Spleen (tissue), 11 donors: ENCODE measurements at regions not wholly inside any gene's neighbourhood (a gene's known extent, or its start where the extent isn't known, plus 50 kb on each side); places are given as distances from the start of the nearest gene placed in this dataset.

ENCODE experiments used
- DNase-seq: peaks from one replicate; pipeline ENCODE4 v3.0.0-alpha.2; 2020
- H3K27ac ChIP-seq, 8 donors: fragments of 200-600 bp; sonication (generic) in 7 of 8; 1 replicate in 4 of 8; 2 replicates in 4 of 8; pipeline versions ENCODE4 v1.5.0 to v1.8.0; 2016 to 2021; ENCODE audit warnings: inconsistent platforms in 4 of 8, mild to moderate bottlenecking in 4 of 8, moderate library complexity in 1 of 8
- H3K27me3 ChIP-seq, 7 donors: fragments of 200-600 bp; sonication (generic) in 6 of 7; replicated peaks in 1 of 7; 1 replicate in 4 of 7; 2 replicates in 3 of 7; pipeline versions ENCODE4 v1.5.0 to v1.8.0; 2016 to 2021; ENCODE audit warnings: inconsistent platforms in 3 of 7, mild to moderate bottlenecking in 1 of 7
- H3K36me3 ChIP-seq, 6 donors: fragments of 200-600 bp; sonication (generic) in 5 of 6; 1 replicate in 4 of 6; 2 replicates in 2 of 6; pipeline versions ENCODE4 v1.5.0 to v1.8.0; 2016 to 2021; ENCODE audit warnings: inconsistent platforms in 2 of 6
- H3K4me1 ChIP-seq, 6 donors: fragments of 200-600 bp; sonication (generic) in 5 of 6; 1 replicate in 3 of 6; 2 replicates in 3 of 6; pipeline versions ENCODE4 v1.5.0 to v1.8.0; 2016 to 2021; ENCODE audit warnings: inconsistent platforms in 3 of 6
- H3K4me3 ChIP-seq, 8 donors: fragments of 200-600 bp; sonication (generic) in 7 of 8; 1 replicate in 4 of 8; 2 replicates in 4 of 8; pipeline versions ENCODE4 v1.5.0 to v1.8.0; 2016 to 2021; ENCODE audit warnings: inconsistent platforms in 4 of 8, mild to moderate bottlenecking in 4 of 8, moderate library complexity in 2 of 8
- H3K9me3 ChIP-seq, 8 donors: fragments of 200-600 bp; sonication (generic) in 7 of 8; 1 replicate in 4 of 8; 2 replicates in 4 of 8; pipeline versions ENCODE4 v1.5.0 to v1.8.0; 2016 to 2021; ENCODE audit warnings: inconsistent platforms in 4 of 8
- CTCF ChIP-seq, 11 experiments: fragments of 200-600 bp in 7 of 11; fragments of 450-650 bp in 4 of 11; sonication (generic) in 4 of 11; IDR thresholded peaks in 8 of 11; conservative IDR thresholded peaks in 3 of 11; 1 replicate in 7 of 11; 2 replicates in 4 of 11; pipeline versions ENCODE4 v1.4.0 to v1.8.0; 2016 to 2021; ENCODE audit warnings: antibody characterized with exemption in 11 of 11, inconsistent platforms in 4 of 11, mild to moderate bottlenecking in 1 of 11
- POLR2A ChIP-seq, 3 donors: fragments of 450-650 bp; IDR thresholded peaks; one replicate each; pipeline ENCODE4 v1.5.1; 2017; ENCODE audit warnings: antibody characterized with exemption in 3 of 3, mild to moderate bottlenecking in 1 of 3
- POLR2AphosphoS5 ChIP-seq, 3 donors: sonication (generic); formaldehyde crosslinking; IDR thresholded peaks; one replicate each; pipeline ENCODE4 v1.5.1; 2017; ENCODE audit warnings: antibody characterized with exemption in 3 of 3
- WGBS, 5 donors: extraction: QIAGEN DNeasy Blood & Tissue Kit in 3 of 5; methylation state at CpG; one replicate each; pipeline versions ENCODE4 v1.1.5 to v1.1.7; 2013 to 2018; 5-methylcytosine and 5-hydroxymethylcytosine counted together
- intact Hi-C: fragments of 100-400 bp; cut with DNase I; formaldehyde crosslinking; loops from one replicate; pipeline ENCODE4 v1.15.0; 2023; ENCODE audit warnings: low total_unique reads
- donor health status: healthy with polysubstance abuse.
- donor health status: DM: no; HTN: no; CAD: no; lungs with moderate emphysema.
- donor health status: DM: no; HTN: no; CAD: no.
- donor health status: Bipolar disorder and iron deficiency.
- donor health status: healthy.
- donor health status: DM: no; HTN: no; CAD: no.
- donor health status: DM: yes; HTN: yes; CAD: no.

- intact Hi-C loops = no loop called here
These were observed 73.5 kb upstream of the DYNAP start for GRCh38 chr18:54517521-54517920.

GRCh38 chr18:54521846-54522245 lies 69.2 kb upstream of the DYNAP start:
- intact Hi-C loops = no loop called here
- no peak for TF ChIP-seq POLR2AphosphoS5 (IDR thresholded peaks at IDR 0.05)
- TF ChIP-seq POLR2A (IDR thresholded peaks at IDR 0.05) = no peak
- TF ChIP-seq CTCF (IDR thresholded peaks at IDR 0.05 in 8 of 11, conservative IDR thresholded peaks at IDR 0.05 in 3 of 11) = no peak
- no peak for DNase-seq
- no peaks in the 10 kb centered on the region for H3K27me3 ChIP-seq
- H3K27ac ChIP-seq = no peak overlapping the region
- H3K4me3 ChIP-seq = no peak overlapping the region
- no peaks in the 10 kb centered on the region for H3K36me3 ChIP-seq
- 76 to 90% (median 83%) methylated on average over 1 of the region's 1 CpG for WGBS, 5 donors
- H3K4me1 ChIP-seq = no peaks in the 10 kb centered on the region
- H3K9me3 ChIP-seq = no peaks in the 10 kb centered on the region

More at GRCh38 chr18:54517521-54517920, 73.5 kb upstream of the DYNAP start:
- DNase-seq = no peak
- no peaks in the 10 kb centered on the region for H3K9me3 ChIP-seq
- no peak overlapping the region for H3K27ac ChIP-seq
- no peaks in the 10 kb centered on the region for H3K27me3 ChIP-seq
- no peak for TF ChIP-seq CTCF (IDR thresholded peaks at IDR 0.05 in 8 of 11, conservative IDR thresholded peaks at IDR 0.05 in 3 of 11)
- TF ChIP-seq POLR2AphosphoS5 (IDR thresholded peaks at IDR 0.05) = no peak
- no peak for TF ChIP-seq POLR2A (IDR thresholded peaks at IDR 0.05)
- H3K4me3 ChIP-seq = no peak overlapping the region
- WGBS, 5 donors = 92 to 96% (median 94%) methylated on average over 5 of the region's 5 CpGs
- no peaks in the 10 kb centered on the region for H3K36me3 ChIP-seq
- no peaks in the 10 kb centered on the region for H3K4me1 ChIP-seq

GRCh38 chr18:54528942-54529376 lies 62.1 kb upstream of the DYNAP start:
- H3K4me3 ChIP-seq = no peak overlapping the region
- no peak for DNase-seq
- no peaks in the 10 kb centered on the region for H3K36me3 ChIP-seq
- no peak for TF ChIP-seq POLR2AphosphoS5 (IDR thresholded peaks at IDR 0.05)
- no peak for TF ChIP-seq CTCF (IDR thresholded peaks at IDR 0.05 in 8 of 11, conservative IDR thresholded peaks at IDR 0.05 in 3 of 11)
- TF ChIP-seq POLR2A (IDR thresholded peaks at IDR 0.05) = no peak
- intact Hi-C loops = no loop called here
- 44 to 69% (median 67%) methylated on average over 1 of the region's 1 CpG for WGBS, 5 donors
- no peaks in the 10 kb centered on the region for H3K4me1 ChIP-seq
- H3K27ac ChIP-seq = no peak overlapping the region
- peaks cover 0 to 4% (median 0%) of the 10 kb centered on the region in 8 donors for H3K9me3 ChIP-seq
- H3K27me3 ChIP-seq = no peaks in the 10 kb centered on the region

GRCh38 chr18:54529444-54529843 lies 61.6 kb upstream of the DYNAP start:
- TF ChIP-seq CTCF (IDR thresholded peaks at IDR 0.05 in 8 of 11, conservative IDR thresholded peaks at IDR 0.05 in 3 of 11) (no peak), POLR2AphosphoS5 (IDR thresholded peaks at IDR 0.05) (no peak), POLR2A (IDR thresholded peaks at IDR 0.05) (no peak)
- DNase-seq = no peak
- intact Hi-C loops = no loop called here
- 56 to 70% (median 65%) methylated on average over 2 of the region's 2 CpGs for WGBS, 5 donors
- no peaks in the 10 kb centered on the region for H3K27me3 ChIP-seq
- H3K27ac ChIP-seq = no peak overlapping the region
- no peaks in the 10 kb centered on the region for H3K4me1 ChIP-seq
- no peak overlapping the region for H3K4me3 ChIP-seq
- H3K9me3 ChIP-seq = peaks cover 0 to 6% (median 0%) of the 10 kb centered on the region in 8 donors
- H3K36me3 ChIP-seq = no peaks in the 10 kb centered on the region
